Naive thymus-derived CD8-positive, alpha-beta T cell (primary cell): ENCODE measurements at regions not wholly inside any gene's neighbourhood (a gene's known extent, or its start where the extent isn't known, plus 50 kb on each side); places are given as distances from the start of the nearest gene placed in this dataset.
"Not testable (repeated sequence)": the region's sequence is repeated elsewhere in the genome, so short reads cannot be mapped to it uniquely, and the experiment has no call there.

Experiments used
- ATAC-seq, 2 donors: fragments of 150-1000 bp; cut with Tn5 transposase in 1 of 2; sonication (Bioruptor Pico), chemical (Tn5 transposase) in 1 of 2; 1 replicate in 1 of 2; 2 replicates in 1 of 2; pipeline ENCODE4 v1.10.0; 2021; ENCODE audit warnings: mild to moderate bottlenecking in 2 of 2, moderate library complexity in 2 of 2
- POLR2A ChIA-PET: fragments of 350-600 bp; sonication (Branson Sonifier 250); formaldehyde crosslinking; loops from one replicate; lab custom pipeline; 2021; ENCODE audit warnings: antibody characterized with exemption; lab: Charles Lee
- DNase-seq, 10 donors: peaks; one replicate each; pipeline versions ENCODE4 v3.0.0 to v3.0.0-alpha.2; 2020 to 2022
- H3K27ac Mint-ChIP-seq, 10 donors: one replicate each; pipeline ENCODE4 v1.8.0; 2020 to 2022; ENCODE audit warnings: mild to moderate bottlenecking in 10 of 10, mixed read lengths in 10 of 10, moderate library complexity in 4 of 10, inconsistent platforms in 1 of 10
- H3K27me3 Mint-ChIP-seq, 5 donors: one replicate each; pipeline ENCODE4 v1.8.0; 2021 to 2022; ENCODE audit warnings: mixed read lengths in 5 of 5
- H3K36me3 Mint-ChIP-seq, 3 donors: one replicate each; pipeline ENCODE4 v1.8.0; 2020 to 2022; ENCODE audit warnings: mixed read lengths in 3 of 3, mild to moderate bottlenecking in 2 of 3, inconsistent platforms in 1 of 3
- H3K4me1 Mint-ChIP-seq, 4 donors: one replicate each; pipeline ENCODE4 v1.8.0; 2021 to 2022; ENCODE audit warnings: mixed read lengths in 4 of 4
- H3K4me3 Mint-ChIP-seq, 10 donors: one replicate each; pipeline ENCODE4 v1.8.0; 2020 to 2022; ENCODE audit warnings: mild to moderate bottlenecking in 10 of 10, mixed read lengths in 10 of 10, moderate library complexity in 6 of 10, inconsistent platforms in 1 of 10
- H3K9me3 Mint-ChIP-seq, 9 donors: one replicate each; pipeline ENCODE4 v1.8.0; 2020 to 2022; ENCODE audit warnings: mixed read lengths in 9 of 9, mild to moderate bottlenecking in 3 of 9, inconsistent platforms in 1 of 9, moderate library complexity in 1 of 9

GRCh38 chr2:35461406-35461805 is 894.2 kb upstream of the CRIM1 start:
- no peak overlapping the region for H3K27ac Mint-ChIP-seq
- H3K4me1 Mint-ChIP-seq, result no peaks in the 10 kb centered on the region
- POLR2A ChIA-PET, result no interaction called here
- H3K36me3 Mint-ChIP-seq, result no peaks in the 10 kb centered on the region
- peaks cover 0 to 3% (median 0%) of the 10 kb centered on the region in 5 donors for H3K27me3 Mint-ChIP-seq
- ATAC-seq (no peak), DNase-seq (no peak)
- no peak overlapping the region for H3K4me3 Mint-ChIP-seq
- peaks cover 0 to 22% (median 0%) of the 10 kb centered on the region in 9 donors for H3K9me3 Mint-ChIP-seq

DNA sequence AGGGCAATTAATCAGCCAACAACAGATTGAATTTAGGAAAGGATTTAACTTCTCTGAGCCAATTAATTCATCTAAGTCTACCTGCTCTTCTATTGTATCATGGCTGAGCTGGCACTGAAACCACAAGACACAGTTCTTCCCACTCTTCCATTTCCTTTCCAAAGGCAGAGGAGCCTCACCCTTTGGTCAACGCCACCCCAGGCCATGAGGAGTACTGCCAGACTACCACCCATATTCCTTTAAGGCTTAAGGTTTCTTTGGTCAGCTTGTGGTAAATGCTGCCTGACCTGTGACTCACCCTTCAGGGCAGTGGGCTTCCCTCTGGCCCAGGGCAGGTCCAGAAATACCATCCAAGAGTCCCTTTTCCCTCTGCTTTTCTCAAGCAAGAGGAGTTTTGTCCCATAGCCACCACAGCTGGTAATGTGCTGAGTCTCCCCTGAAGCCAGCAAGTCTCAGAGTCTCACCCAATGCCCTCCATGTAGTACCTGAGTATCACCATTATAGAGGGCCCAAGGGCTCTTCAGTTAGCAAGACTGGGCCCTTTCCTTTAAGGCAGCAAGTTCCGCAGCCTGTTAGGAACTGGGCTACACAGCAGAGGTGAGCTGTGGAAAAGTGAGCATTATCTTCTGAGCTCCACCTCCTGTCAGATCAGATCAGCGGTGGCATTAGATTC is 900.5 kb upstream of the CRIM1 start:
- H3K4me1 Mint-ChIP-seq, result no peaks in the 10 kb centered on the region
- no peaks in the 10 kb centered on the region for H3K27me3 Mint-ChIP-seq
- no peak for ATAC-seq
- peaks cover 0 to 8% (median 0%) of the 10 kb centered on the region in 9 donors for H3K9me3 Mint-ChIP-seq
- no peak overlapping the region for H3K27ac Mint-ChIP-seq
- POLR2A ChIA-PET, result no interaction called here
- DNase-seq, result no peak
- no peaks in the 10 kb centered on the region for H3K36me3 Mint-ChIP-seq
- H3K4me3 Mint-ChIP-seq, result no peak overlapping the region

DNA sequence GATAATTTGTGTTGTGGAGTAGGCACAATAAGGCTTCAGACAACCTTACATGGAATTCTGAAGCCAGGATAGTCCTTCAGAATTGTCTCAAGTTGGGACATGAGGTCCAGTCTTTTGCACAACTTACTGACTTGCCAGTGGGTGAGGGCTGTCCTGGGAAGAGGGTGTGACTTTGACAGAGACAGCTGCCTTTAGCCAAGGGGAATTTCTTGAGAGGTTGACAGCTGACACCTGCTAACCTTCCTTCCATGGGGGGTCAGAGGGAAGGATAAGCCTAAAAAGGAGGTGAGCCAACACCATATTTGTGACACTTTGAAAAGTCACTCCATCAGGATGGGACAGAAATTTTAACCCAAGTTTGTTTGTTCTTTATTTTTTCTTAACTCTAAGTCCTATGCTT is 907.8 kb upstream of the CRIM1 start:
- H3K9me3 Mint-ChIP-seq, result no peaks in the 10 kb centered on the region
- H3K27ac Mint-ChIP-seq, result no peak overlapping the region
- DNase-seq (no peak), ATAC-seq (no peak)
- no peaks in the 10 kb centered on the region for H3K4me1 Mint-ChIP-seq
- POLR2A ChIA-PET, result no interaction called here
- H3K36me3 Mint-ChIP-seq, result no peaks in the 10 kb centered on the region
- no peak overlapping the region for H3K4me3 Mint-ChIP-seq
- no peaks in the 10 kb centered on the region for H3K27me3 Mint-ChIP-seq

DNA sequence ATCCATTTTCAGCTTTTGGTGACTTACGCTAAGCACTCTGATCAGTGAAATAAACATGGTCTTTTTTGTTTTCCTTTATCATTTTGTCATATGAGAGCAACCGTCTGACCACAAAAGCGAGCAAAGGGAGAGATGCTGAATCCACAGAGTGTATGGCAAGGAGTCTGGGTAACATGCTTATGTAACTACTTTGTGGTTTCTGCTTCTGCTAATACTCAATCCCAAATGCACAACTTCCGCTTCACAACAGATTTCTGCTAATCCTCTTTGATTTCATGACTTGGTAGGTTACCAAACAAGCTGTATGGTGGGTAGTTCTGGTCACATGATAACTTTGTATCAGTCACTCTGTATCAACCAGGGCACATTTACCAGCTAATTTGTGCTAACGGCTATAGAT is 908.4 kb upstream of the CRIM1 start:
- no peak for DNase-seq
- POLR2A ChIA-PET, result no interaction called here

GRCh38 chr2:35443087-35443486 is 912.5 kb upstream of the CRIM1 start:
- Mint-ChIP-seq H3K27ac (no peak overlapping the region), H3K4me3 (no peak overlapping the region), H3K9me3 (peaks cover 0 to 14% (median 0%) of the 10 kb centered on the region in 9 donors), H3K36me3 (no peaks in the 10 kb centered on the region), H3K4me1 (peaks cover 0 to 1% (median 0%) of the 10 kb centered on the region in 4 donors), H3K27me3 (peaks cover 0 to 11% (median 0%) of the 10 kb centered on the region in 5 donors)
- POLR2A ChIA-PET, result no interaction called here
- DNase-seq (no peak), ATAC-seq (no peak)

More for the DNA sequence above, 908.4 kb upstream of the CRIM1 start:
- no peak overlapping the region for H3K4me3 Mint-ChIP-seq
- no peak for ATAC-seq
- H3K9me3 Mint-ChIP-seq, result no peaks in the 10 kb centered on the region
- H3K27me3 Mint-ChIP-seq, result no peaks in the 10 kb centered on the region
- no peaks in the 10 kb centered on the region for H3K4me1 Mint-ChIP-seq
- no peaks in the 10 kb centered on the region for H3K36me3 Mint-ChIP-seq
- H3K27ac Mint-ChIP-seq, result no peak overlapping the region

DNA sequence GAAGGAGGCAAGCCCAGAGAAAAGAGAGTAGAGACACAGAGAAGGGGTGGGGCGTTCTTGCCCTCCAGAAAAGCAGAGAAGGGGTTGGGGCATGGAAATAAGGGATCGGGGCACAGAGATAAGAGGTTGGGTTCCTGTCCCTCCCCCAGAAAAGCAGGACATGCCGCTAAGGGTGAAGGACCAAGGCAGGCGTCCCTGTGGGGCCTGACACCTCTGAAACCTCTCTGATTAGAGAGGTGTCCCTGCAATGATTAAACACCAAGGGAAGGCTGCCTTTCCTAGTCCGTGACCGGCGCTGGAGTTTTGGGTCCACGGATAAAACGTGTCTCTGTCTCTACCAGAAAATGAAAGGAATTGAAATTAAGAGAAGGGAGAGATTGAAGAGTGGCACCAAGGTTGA is 914.0 kb upstream of the CRIM1 start:
- not testable (repeated sequence) for ATAC-seq, H3K4me1 Mint-ChIP-seq

DNA sequence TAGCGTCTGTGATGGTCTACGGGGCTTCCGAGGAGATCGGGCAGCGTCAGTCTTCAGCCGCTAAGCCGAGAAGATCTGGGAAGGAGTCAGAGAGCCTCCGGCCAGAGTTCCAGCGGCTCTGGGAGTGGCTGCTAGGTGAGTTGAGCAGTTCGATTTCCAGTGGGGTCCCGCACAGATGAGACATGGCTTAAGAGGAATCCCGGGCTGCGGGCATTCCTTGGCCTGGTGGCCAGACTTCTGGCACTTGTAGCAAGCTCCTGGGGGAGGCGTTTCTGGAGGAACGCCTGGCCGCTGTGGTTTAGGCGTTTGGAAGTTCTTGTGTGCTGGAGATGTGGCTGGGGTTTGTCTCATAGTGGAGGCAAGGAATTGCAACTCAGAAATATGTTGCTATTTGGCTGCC is 915.3 kb upstream of the CRIM1 start:
- ATAC-seq, POLR2A ChIA-PET, H3K4me1 Mint-ChIP-seq, H3K27ac Mint-ChIP-seq, H3K36me3 Mint-ChIP-seq, DNase-seq, H3K4me3 Mint-ChIP-seq: not testable (repeated sequence)
- Mint-ChIP-seq H3K27me3 (peaks cover 0 to 11% (median 0%) of the 10 kb centered on the region in 5 donors), H3K9me3 (peaks cover 0 to 14% (median 0%) of the 10 kb centered on the region in 9 donors)

More for the DNA sequence above, 914.0 kb upstream of the CRIM1 start:
- H3K4me3 Mint-ChIP-seq, POLR2A ChIA-PET, H3K27ac Mint-ChIP-seq, H3K36me3 Mint-ChIP-seq, DNase-seq: not testable (repeated sequence)
- H3K9me3 Mint-ChIP-seq, result peaks cover 0 to 14% (median 0%) of the 10 kb centered on the region in 9 donors
- H3K27me3 Mint-ChIP-seq, result peaks cover 0 to 11% (median 0%) of the 10 kb centered on the region in 5 donors

DNA sequence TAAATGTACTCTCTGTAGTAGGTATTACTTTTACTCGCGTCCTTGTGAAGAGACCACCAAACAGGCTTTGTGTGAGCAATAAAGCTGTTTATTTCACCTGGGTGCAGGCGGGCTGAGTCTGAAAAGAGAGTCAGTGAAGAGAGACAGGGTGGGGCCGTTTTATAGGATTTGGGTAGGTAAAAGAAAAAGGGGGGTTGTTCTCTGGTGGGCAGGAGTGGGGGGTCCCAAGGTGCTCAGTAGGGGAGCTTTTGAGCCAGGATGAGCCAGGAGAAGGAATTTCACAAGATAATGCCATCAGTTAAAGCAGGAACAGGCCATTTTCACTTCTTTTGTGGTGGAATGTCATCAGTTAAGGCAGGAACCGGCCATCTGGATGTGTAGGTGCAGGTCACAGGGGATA is 918.7 kb upstream of the CRIM1 start:
- DNase-seq, H3K4me3 Mint-ChIP-seq, POLR2A ChIA-PET, ATAC-seq, H3K36me3 Mint-ChIP-seq, H3K27ac Mint-ChIP-seq, H3K4me1 Mint-ChIP-seq: not testable (repeated sequence)
- Mint-ChIP-seq H3K27me3 (peaks cover 0 to 11% (median 0%) of the 10 kb centered on the region in 5 donors), H3K9me3 (peaks cover 0 to 14% (median 0%) of the 10 kb centered on the region in 9 donors)

- POLR2A ChIA-PET, result no interaction called here
- Mint-ChIP-seq H3K4me1 (no peaks in the 10 kb centered on the region), H3K27ac (no peak overlapping the region), H3K36me3 (no peaks in the 10 kb centered on the region), H3K4me3 (no peak overlapping the region), H3K27me3 (no peaks in the 10 kb centered on the region), H3K9me3 (peaks cover 0 to 16% (median 0%) of the 10 kb centered on the region in 9 donors)
- DNase-seq (no peak), ATAC-seq (no peak)
These were observed 927.0 kb upstream of the CRIM1 start for GRCh38 chr2:35428548-35428947.

GRCh38 chr2:35421485-35421884 is 934.1 kb upstream of the CRIM1 start:
- no peaks in the 10 kb centered on the region for H3K4me1 Mint-ChIP-seq
- DNase-seq, result no peak
- peaks cover 0 to 42% (median 2%) of the 10 kb centered on the region in 9 donors for H3K9me3 Mint-ChIP-seq
- POLR2A ChIA-PET, result no interaction called here
- H3K27ac Mint-ChIP-seq, result no peak overlapping the region
- H3K4me3 Mint-ChIP-seq, result no peak overlapping the region
- no peaks in the 10 kb centered on the region for H3K36me3 Mint-ChIP-seq
- ATAC-seq, result no peak
- H3K27me3 Mint-ChIP-seq, result no peaks in the 10 kb centered on the region

GRCh38 chr2:35417293-35417692 is 938.3 kb upstream of the CRIM1 start:
- Mint-ChIP-seq H3K27me3 (peaks cover 0 to 8% (median 0%) of the 10 kb centered on the region in 5 donors), H3K36me3 (no peaks in the 10 kb centered on the region), H3K4me3 (no peak overlapping the region), H3K27ac (no peak overlapping the region), H3K9me3 (peaks cover 0 to 16% (median 2%) of the 10 kb centered on the region in 9 donors), H3K4me1 (no peaks in the 10 kb centered on the region)
- POLR2A ChIA-PET, result no interaction called here
- DNase-seq (no peak), ATAC-seq (no peak)

DNA sequence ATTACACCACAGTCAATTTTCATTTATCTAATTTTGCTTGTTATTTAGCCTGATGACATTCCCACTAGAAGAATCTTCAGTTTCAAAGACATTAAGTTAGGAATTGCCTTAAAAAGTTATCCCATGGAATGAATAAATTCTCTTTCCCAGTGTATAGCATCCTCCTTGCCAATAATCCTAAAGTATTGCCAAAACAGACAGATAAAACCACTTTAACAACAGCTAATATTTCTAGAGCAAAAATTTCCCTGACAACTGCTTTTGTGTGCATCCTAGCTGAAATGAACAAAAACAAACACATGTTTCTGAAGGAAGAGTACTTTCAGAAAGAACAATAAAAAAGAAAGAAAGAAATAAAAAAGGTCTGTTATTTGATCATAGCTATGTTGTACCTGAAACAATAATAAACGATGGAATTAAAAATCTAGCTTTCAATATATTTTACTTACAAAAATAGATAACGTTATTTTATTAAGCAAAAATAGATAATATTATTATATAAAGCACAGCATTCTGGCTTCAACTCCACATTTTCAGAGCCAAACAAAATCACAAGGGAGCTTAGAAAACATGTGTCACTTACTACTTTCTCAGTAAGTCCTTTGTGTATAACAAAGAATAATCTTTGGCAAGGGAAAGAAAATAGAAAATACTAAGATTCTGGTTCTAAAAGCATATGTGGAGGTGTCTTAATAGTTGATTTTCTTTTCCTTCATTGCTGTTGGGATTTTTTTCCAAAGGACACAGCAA is 939.0 kb upstream of the CRIM1 start:
- DNase-seq, result no peak
- Mint-ChIP-seq H3K27me3 (peaks cover 0 to 10% (median 0%) of the 10 kb centered on the region in 5 donors), H3K4me1 (no peaks in the 10 kb centered on the region), H3K9me3 (peaks cover 0 to 10% (median 2%) of the 10 kb centered on the region in 9 donors), H3K27ac (no peak overlapping the region), H3K36me3 (no peaks in the 10 kb centered on the region), H3K4me3 (no peak overlapping the region)
- ATAC-seq, result no peak
- POLR2A ChIA-PET, result no interaction called here

GRCh38 chr2:35415942-35416341 is 939.6 kb upstream of the CRIM1 start:
- Mint-ChIP-seq H3K4me3 (no peak overlapping the region), H3K4me1 (no peaks in the 10 kb centered on the region), H3K9me3 (peaks cover 0 to 4% (median 2%) of the 10 kb centered on the region in 9 donors), H3K27ac (no peak overlapping the region), H3K36me3 (no peaks in the 10 kb centered on the region), H3K27me3 (peaks cover 0 to 10% (median 0%) of the 10 kb centered on the region in 5 donors)
- POLR2A ChIA-PET, result no interaction called here
- ATAC-seq, result no peak
- no peak for DNase-seq
